Transverse colon (tissue), 4 donors: ENCODE measurements at regions not wholly inside any gene's neighbourhood (a gene's known extent, or its start where the extent isn't known, plus 50 kb on each side); places are given as distances from the start of the nearest gene placed in this dataset.

Source experiments
- DNase-seq: peaks from one replicate; pipeline ENCODE4 v3.0.0-alpha.2; 2019
- H3K27ac ChIP-seq, 4 donors: fragments of 200-600 bp; sonication (generic); 2 replicates each; pipeline ENCODE4 v1.5.1; 2016 to 2018; ENCODE audit warnings: inconsistent platforms in 4 of 4
- H3K27me3 ChIP-seq: fragments of 200-600 bp; sonication (generic); 2 replicates; pipeline ENCODE4 v1.5.1; 2017; ENCODE audit warnings: inconsistent platforms
- H3K36me3 ChIP-seq, 4 donors: fragments of 200-600 bp; sonication (generic); 2 replicates each; pipeline ENCODE4 v1.5.1; 2017 to 2019; ENCODE audit warnings: inconsistent platforms in 4 of 4
- H3K4me1 ChIP-seq, 4 donors: fragments of 200-600 bp; sonication (generic); 2 replicates each; pipeline ENCODE4 v1.5.1; 2017 to 2020; ENCODE audit warnings: inconsistent platforms in 4 of 4
- H3K4me3 ChIP-seq, 4 donors: fragments of 200-600 bp; sonication (generic); 1 replicate in 1 of 4; 2 replicates in 3 of 4; pipeline versions ENCODE4 v1.5.1 to v1.6.1; 2017 to 2019; ENCODE audit warnings: inconsistent platforms in 4 of 4
- H3K9me3 ChIP-seq, 2 donors: fragments of 200-600 bp; sonication (generic); 2 replicates each; pipeline ENCODE4 v1.5.1; 2017 to 2019; ENCODE audit warnings: inconsistent platforms in 2 of 2
- EP300 ChIP-seq: sonication (generic); formaldehyde crosslinking; IDR thresholded peaks from one replicate; pipeline ENCODE4 v1.6.1; 2017; ENCODE audit warnings: antibody characterized with exemption, low read depth
- POLR2A ChIP-seq: fragments of 450-650 bp; IDR thresholded peaks from one replicate; pipeline ENCODE4 v1.6.1; 2016; ENCODE audit warnings: antibody characterized with exemption, mild to moderate bottlenecking, moderate library complexity
- POLR2AphosphoS5 ChIP-seq, 3 donors: sonication (generic); formaldehyde crosslinking; IDR thresholded peaks; one replicate each; pipeline ENCODE4 v1.6.1; 2016; ENCODE audit warnings: antibody characterized with exemption in 3 of 3
- WGBS, 2 donors: methylation state at CpG; one replicate each; pipeline ENCODE4 v1.1.5; 2018; ENCODE audit warnings: low coverage in 1 of 2; 5-methylcytosine and 5-hydroxymethylcytosine counted together
- in situ Hi-C, 4 donors: fragments of 200-750 bp; cut with MboI; loops; one replicate each; pipeline versions ENCODE4 v1.15.0 to v1.15.1; 2017; ENCODE audit warnings: low sequenced_read_pairs in 3 of 4, low pct_ligation_motif_present in 1 of 4, low pct_unique_long_range_greater_than_20kb in 1 of 4
- intact Hi-C: fragments of 100-400 bp; cut with DNase I; formaldehyde crosslinking; loops from one replicate; pipeline ENCODE4 v1.15.1; 2023; ENCODE audit warnings: low total_unique reads
- TF ChIP-seq, protein P1 (sequence below), 5 experiments: fragments of 200-600 bp in 3 of 5; fragments of 450-650 bp in 2 of 5; sonication (generic) in 3 of 5; IDR thresholded peaks; 1 replicate in 2 of 5; 2 replicates in 3 of 5; pipeline ENCODE4 v1.5.1; 2016 to 2017; ENCODE audit warnings: antibody characterized with exemption in 5 of 5, inconsistent platforms in 3 of 5, mild to moderate bottlenecking in 2 of 5, moderate library complexity in 1 of 5

DNA sequence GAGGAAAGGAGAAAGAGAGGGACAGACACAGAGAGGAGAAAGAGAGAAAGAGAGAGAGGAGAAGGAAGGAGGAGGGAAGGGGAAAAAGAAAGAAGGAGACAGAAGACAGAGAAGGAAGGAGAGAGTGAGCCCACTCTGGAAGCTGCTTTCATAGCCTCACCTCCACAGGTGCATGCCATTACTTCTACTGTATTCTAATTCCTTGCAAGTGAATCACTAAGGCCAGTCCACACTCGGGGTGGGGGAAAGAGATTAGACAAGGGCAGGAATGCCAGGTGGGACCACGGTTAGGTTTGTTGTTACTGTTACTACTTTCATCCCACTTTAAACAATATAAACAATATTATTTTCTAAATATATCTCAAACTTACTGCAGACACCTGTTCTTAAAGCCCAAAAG is 684.5 kb upstream of the ARGLU1 start:
- Histone ChIP-seq H3K4me3 (no peak overlapping the region), H3K27ac (no peak overlapping the region), H3K9me3 (no peaks in the 10 kb centered on the region), H3K27me3 (no peaks in the 10 kb centered on the region), H3K36me3 (no peaks in the 10 kb centered on the region), H3K4me1 (no peaks in the 10 kb centered on the region)
- in situ Hi-C loops: no loop called here
- 48 to 70% methylated on average over 2 of the region's 2 CpGs for WGBS, 2 donors
- no peak for TF ChIP-seq POLR2AphosphoS5 (IDR thresholded peaks at IDR 0.05)
- TF ChIP-seq, protein P1, sequence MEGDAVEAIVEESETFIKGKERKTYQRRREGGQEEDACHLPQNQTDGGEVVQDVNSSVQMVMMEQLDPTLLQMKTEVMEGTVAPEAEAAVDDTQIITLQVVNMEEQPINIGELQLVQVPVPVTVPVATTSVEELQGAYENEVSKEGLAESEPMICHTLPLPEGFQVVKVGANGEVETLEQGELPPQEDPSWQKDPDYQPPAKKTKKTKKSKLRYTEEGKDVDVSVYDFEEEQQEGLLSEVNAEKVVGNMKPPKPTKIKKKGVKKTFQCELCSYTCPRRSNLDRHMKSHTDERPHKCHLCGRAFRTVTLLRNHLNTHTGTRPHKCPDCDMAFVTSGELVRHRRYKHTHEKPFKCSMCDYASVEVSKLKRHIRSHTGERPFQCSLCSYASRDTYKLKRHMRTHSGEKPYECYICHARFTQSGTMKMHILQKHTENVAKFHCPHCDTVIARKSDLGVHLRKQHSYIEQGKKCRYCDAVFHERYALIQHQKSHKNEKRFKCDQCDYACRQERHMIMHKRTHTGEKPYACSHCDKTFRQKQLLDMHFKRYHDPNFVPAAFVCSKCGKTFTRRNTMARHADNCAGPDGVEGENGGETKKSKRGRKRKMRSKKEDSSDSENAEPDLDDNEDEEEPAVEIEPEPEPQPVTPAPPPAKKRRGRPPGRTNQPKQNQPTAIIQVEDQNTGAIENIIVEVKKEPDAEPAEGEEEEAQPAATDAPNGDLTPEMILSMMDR (IDR thresholded peaks at IDR 0.05): no peak
- no peak for TF ChIP-seq POLR2A
- no peak for TF ChIP-seq EP300
- intact Hi-C loops: no loop called here
- no peak for DNase-seq

DNA sequence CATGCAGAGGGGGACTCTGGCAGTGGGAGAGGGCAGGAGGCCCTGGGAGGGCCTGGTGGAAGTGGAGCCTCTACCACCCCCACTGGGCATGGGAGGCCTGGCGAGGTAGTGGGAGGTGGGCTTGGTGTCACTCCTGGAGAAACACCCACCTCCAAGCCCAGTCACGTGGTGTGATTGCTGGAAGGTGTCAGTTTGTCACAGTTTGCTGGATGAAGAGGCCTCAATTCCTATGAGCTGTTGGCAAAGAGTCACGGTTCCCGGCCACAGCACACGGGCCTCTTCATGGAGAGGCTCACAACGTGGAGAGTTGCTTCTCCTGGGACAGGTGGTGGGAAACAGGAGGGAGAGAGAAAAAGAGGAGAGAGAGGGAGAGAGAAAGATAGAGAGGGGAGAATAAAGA is 684.1 kb upstream of the ARGLU1 start:
- no peaks in the 10 kb centered on the region for H3K27me3 ChIP-seq
- no peak for DNase-seq
- H3K4me1 ChIP-seq: no peaks in the 10 kb centered on the region
- intact Hi-C loops (no loop called here), in situ Hi-C loops (no loop called here)
- H3K4me3 ChIP-seq: no peak overlapping the region
- TF ChIP-seq EP300 (no peak), POLR2A (no peak), POLR2AphosphoS5 (IDR thresholded peaks at IDR 0.05) (no peak)
- TF ChIP-seq, protein P1 (IDR thresholded peaks at IDR 0.05): no peak
- H3K9me3 ChIP-seq: no peaks in the 10 kb centered on the region
- H3K27ac ChIP-seq: no peak overlapping the region
- H3K36me3 ChIP-seq: no peaks in the 10 kb centered on the region
- 0 to 61% methylated on average over 1 to 6 of the region's 6 CpGs for WGBS, 2 donors

DNA sequence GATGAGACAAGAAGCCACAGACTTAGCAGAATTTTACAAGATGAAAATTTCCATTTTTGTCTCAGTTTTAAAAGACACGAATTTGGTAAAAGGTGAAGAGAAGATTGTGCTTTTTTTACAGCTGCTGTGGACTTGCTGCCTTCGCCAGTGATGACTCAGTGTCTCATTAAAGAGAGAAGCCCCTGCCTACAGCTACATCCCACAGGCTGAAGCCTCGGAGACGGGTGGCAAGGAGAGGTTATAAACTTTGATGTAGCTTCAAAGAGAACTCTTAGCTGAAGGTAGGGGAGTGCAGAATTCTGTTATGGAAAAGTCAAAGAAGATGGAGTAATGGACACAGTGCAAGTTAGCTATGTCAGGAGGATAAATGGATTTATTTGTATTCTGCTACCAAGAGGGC is 683.4 kb upstream of the ARGLU1 start:
- in situ Hi-C loops: no loop called here
- Histone ChIP-seq H3K4me1 (no peaks in the 10 kb centered on the region), H3K27ac (no peak overlapping the region), H3K9me3 (no peaks in the 10 kb centered on the region), H3K36me3 (no peaks in the 10 kb centered on the region), H3K4me3 (no peak overlapping the region), H3K27me3 (no peaks in the 10 kb centered on the region)
- TF ChIP-seq POLR2AphosphoS5 (IDR thresholded peaks at IDR 0.05) (no peak), EP300 (no peak), POLR2A (no peak)
- TF ChIP-seq, protein P1 (IDR thresholded peaks at IDR 0.05): no peak
- no peak for DNase-seq
- intact Hi-C loops: no loop called here
- WGBS, 2 donors: 71% methylated on average over 4 of the region's 4 CpGs; no CpG with 5 or more reads in 1 of the 2 donors

DNA sequence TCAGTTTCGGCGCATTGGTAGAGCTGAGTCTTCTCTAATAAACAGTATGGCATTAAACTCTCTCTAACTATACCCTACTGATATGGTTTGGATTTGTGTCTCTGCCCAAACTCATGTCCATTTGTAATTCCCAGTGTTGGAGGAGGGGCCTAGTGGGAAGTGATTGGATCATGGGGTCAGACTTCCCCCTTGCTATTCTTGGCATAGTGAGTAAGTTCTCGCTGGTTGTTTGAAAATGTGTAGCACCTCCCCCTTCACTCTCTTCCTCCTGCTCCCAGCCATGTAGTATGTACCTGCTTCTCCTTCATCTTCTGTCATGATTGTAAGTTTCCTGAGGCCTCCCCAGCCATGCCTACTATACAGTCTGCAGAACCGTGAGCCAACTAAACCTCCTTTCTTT is 682.7 kb upstream of the ARGLU1 start:
- intact Hi-C loops: no loop called here
- H3K36me3 ChIP-seq: no peaks in the 10 kb centered on the region
- H3K4me3 ChIP-seq: no peak overlapping the region
- 66 to 78% methylated on average over 3 to 4 of the region's 4 CpGs for WGBS, 2 donors
- H3K27ac ChIP-seq: no peak overlapping the region
- TF ChIP-seq EP300: no peak
- TF ChIP-seq POLR2AphosphoS5 (IDR thresholded peaks at IDR 0.05): no peak
- TF ChIP-seq, protein P1 (IDR thresholded peaks at IDR 0.05): no peak
- TF ChIP-seq POLR2A: no peak
- in situ Hi-C loops: no loop called here
- no peaks in the 10 kb centered on the region for H3K4me1 ChIP-seq
- H3K27me3 ChIP-seq: no peaks in the 10 kb centered on the region
- H3K9me3 ChIP-seq: no peaks in the 10 kb centered on the region
- DNase-seq: no peak
